ENCODE measurements at regions not wholly inside any gene's neighbourhood (a gene's known extent, or its start where the extent isn't known, plus 50 kb on each side); places are given as distances from the start of the nearest gene placed in this dataset.

GRCh38 chr22:34113381-34113780 lies 193.1 kb upstream of the LARGE1 start:
- H3K4me1 ChIP-seq = peaks cover 0 to 3% (median 0%) of the 10 kb centered on the region in 4 donors
- no peak overlapping the region for H3K27ac ChIP-seq
- no peak for TF ChIP-seq EP300 (IDR thresholded peaks at IDR 0.05)
- no peak for TF ChIP-seq POLR2A (IDR thresholded peaks at IDR 0.05)
- TF ChIP-seq, protein P1, sequence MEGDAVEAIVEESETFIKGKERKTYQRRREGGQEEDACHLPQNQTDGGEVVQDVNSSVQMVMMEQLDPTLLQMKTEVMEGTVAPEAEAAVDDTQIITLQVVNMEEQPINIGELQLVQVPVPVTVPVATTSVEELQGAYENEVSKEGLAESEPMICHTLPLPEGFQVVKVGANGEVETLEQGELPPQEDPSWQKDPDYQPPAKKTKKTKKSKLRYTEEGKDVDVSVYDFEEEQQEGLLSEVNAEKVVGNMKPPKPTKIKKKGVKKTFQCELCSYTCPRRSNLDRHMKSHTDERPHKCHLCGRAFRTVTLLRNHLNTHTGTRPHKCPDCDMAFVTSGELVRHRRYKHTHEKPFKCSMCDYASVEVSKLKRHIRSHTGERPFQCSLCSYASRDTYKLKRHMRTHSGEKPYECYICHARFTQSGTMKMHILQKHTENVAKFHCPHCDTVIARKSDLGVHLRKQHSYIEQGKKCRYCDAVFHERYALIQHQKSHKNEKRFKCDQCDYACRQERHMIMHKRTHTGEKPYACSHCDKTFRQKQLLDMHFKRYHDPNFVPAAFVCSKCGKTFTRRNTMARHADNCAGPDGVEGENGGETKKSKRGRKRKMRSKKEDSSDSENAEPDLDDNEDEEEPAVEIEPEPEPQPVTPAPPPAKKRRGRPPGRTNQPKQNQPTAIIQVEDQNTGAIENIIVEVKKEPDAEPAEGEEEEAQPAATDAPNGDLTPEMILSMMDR (IDR thresholded peaks at IDR 0.05) = no peak
- no peak for TF ChIP-seq POLR2AphosphoS5 (IDR thresholded peaks at IDR 0.05)
- H3K36me3 ChIP-seq = no peaks in the 10 kb centered on the region
- no peaks in the 10 kb centered on the region for H3K27me3 ChIP-seq
- WGBS, 5 donors = 79 to 86% (median 81%) methylated on average over 6 of the region's 6 CpGs
- H3K4me3 ChIP-seq = no peak overlapping the region
- H3K9me3 ChIP-seq = no peaks in the 10 kb centered on the region
- intact Hi-C loops (cut with DNase I; ENCODE audit: low total_unique reads) = no loop called here
- DNase-seq = no peak

- no peaks in the 10 kb centered on the region for H3K36me3 ChIP-seq
- WGBS, 5 donors = 68 to 79% (median 73%) methylated on average over 2 of the region's 2 CpGs
- H3K4me1 ChIP-seq = peaks cover 0 to 3% (median 0%) of the 10 kb centered on the region in 4 donors
- H3K27me3 ChIP-seq = no peaks in the 10 kb centered on the region
- no peak for TF ChIP-seq POLR2A (IDR thresholded peaks at IDR 0.05)
- H3K4me3 ChIP-seq = no peak overlapping the region
- H3K9me3 ChIP-seq = no peaks in the 10 kb centered on the region
- H3K27ac ChIP-seq = no peak overlapping the region
- DNase-seq = no peak
- intact Hi-C loops (cut with DNase I; ENCODE audit: low total_unique reads) = no loop called here
Measured at GRCh38 chr22:34114406-34114805, 194.1 kb upstream of the LARGE1 start.

DNA sequence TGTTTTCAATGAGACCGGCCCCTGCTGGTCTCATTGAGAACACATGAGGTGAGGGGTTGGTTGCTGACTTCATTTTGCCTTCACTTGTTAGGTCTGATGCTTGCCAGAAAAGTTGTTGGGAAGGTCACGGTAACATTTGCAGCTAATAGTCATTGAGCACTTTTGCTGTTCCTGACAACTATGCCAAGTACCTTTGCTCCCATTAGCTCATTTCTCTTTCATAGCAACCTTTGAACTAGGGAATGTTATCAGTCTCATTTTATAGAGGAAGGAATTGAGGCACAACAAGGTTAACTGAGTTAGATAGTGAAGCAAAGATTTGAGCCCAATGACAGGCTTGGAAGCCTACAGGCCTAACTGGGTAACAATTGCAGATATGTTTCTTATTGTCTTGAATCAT lies 195.4 kb upstream of the LARGE1 start:
- H3K9me3 ChIP-seq = no peaks in the 10 kb centered on the region
- peaks cover 0 to 3% (median 0%) of the 10 kb centered on the region in 4 donors for H3K4me1 ChIP-seq
- no peak overlapping the region for H3K4me3 ChIP-seq
- intact Hi-C loops (cut with DNase I; ENCODE audit: low total_unique reads) = no loop called here
- no peaks in the 10 kb centered on the region for H3K36me3 ChIP-seq
- DNase-seq = peak in 1 of 2 donors; percentile 23
- H3K27me3 ChIP-seq = no peaks in the 10 kb centered on the region
- peak in 1 of 3 donors; percentile 41 for TF ChIP-seq POLR2AphosphoS5 (IDR thresholded peaks at IDR 0.05)
- TF ChIP-seq, protein P1 (IDR thresholded peaks at IDR 0.05) = no peak
- 30 to 63% (median 49%) methylated on average over 2 of the region's 2 CpGs for WGBS, 5 donors
- H3K27ac ChIP-seq = peak overlapping the region in 2 of 5 donors; percentile 0 to 41

DNA sequence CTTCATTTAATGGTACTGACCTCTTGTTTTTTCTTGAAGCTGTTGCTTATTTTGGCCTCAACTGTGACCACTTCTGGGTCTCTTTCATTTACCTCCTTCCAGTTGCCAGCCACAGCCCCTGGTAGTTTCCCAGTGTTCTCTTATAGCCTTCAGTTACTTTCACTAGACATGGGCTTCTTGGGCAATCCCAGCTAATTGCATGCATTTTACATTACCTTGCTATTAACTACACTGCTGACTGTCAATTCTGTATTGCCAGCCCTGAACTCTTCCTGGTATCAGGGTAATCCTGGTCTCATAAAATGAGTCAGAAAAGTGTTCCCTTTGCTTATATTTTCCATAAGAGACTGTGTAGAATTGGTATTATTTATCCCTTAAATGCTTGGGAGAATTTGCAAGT lies 195.8 kb upstream of the LARGE1 start:
- Histone ChIP-seq H3K27me3 (no peaks in the 10 kb centered on the region), H3K4me3 (no peak overlapping the region), H3K9me3 (no peaks in the 10 kb centered on the region), H3K4me1 (peaks cover 0 to 3% (median 0%) of the 10 kb centered on the region in 4 donors), H3K36me3 (no peaks in the 10 kb centered on the region), H3K27ac (peak overlapping the region in 2 of 5 donors; percentile 0 to 41)
- peak in 1 of 2 donors; percentile 9 for DNase-seq
- TF ChIP-seq POLR2AphosphoS5 (IDR thresholded peaks at IDR 0.05) = no peak
- TF ChIP-seq, protein P1 (IDR thresholded peaks at IDR 0.05) = no peak
- intact Hi-C loops (cut with DNase I; ENCODE audit: low total_unique reads) = no loop called here

- Histone ChIP-seq H3K4me1 (no peaks in the 10 kb centered on the region), H3K4me3 (no peak overlapping the region), H3K36me3 (no peaks in the 10 kb centered on the region), H3K9me3 (no peaks in the 10 kb centered on the region), H3K27ac (no peak overlapping the region), H3K27me3 (no peaks in the 10 kb centered on the region)
- WGBS, 5 donors = 86 to 96% (median 94%) methylated on average over 1 of the region's 1 CpG
- TF ChIP-seq EP300 (IDR thresholded peaks at IDR 0.05) = no peak
- TF ChIP-seq POLR2A (IDR thresholded peaks at IDR 0.05) = no peak
- TF ChIP-seq, protein P1 (IDR thresholded peaks at IDR 0.05) = no peak
- no peak for TF ChIP-seq POLR2AphosphoS5 (IDR thresholded peaks at IDR 0.05)
- intact Hi-C loops (cut with DNase I; ENCODE audit: low total_unique reads) = no loop called here
- no peak for DNase-seq
Measured at GRCh38 chr22:34122042-34122441, 201.8 kb upstream of the LARGE1 start.

All from stomach (tissue), 8 donors.